K562 (cell line): ENCODE measurements at regions not wholly inside any gene's neighbourhood (a gene's known extent, or its start where the extent isn't known, plus 50 kb on each side); places are given as distances from the start of the nearest gene placed in this dataset.

ENCODE experiments used
- ATAC-seq: fragments of 200-7000 bp; cut with Tn5 transposase; 3 replicates; pipeline ENCODE4 v1.9.1; 2020; ENCODE audit warnings: moderate library complexity
- BruUV-seq: library from RNA; stranded (reverse); fragments of 400-500 nt; replicated peaks from 2 replicates; lab custom pipeline; 2021; lab: Mats Ljungman, UMichigan
- CTCF ChIA-PET: fragments of 300-600 bp; formaldehyde crosslinking; extraction: SDS; loops from one replicate; lab custom pipeline; 2021; ENCODE audit warnings: low intra/inter-chr PET ratio; lab: Yijun Ruan, JAX
- POLR2A ChIA-PET: fragments of 300-600, 350-650 bp; sonication (Branson Sonifier 250); formaldehyde crosslinking; extraction: SDS; loops from one replicate; lab custom pipeline; 2021; ENCODE audit warnings: antibody characterized with exemption, inconsistent platforms; lab: Yijun Ruan, JAX
- DNase-seq, 4 experiments: peaks; one replicate each; pipeline versions ENCODE4 v3.0.0 to v3.0.0-alpha.2; 2011 to 2018; ENCODE audit warnings: low spot score in 3 of 4, mixed read lengths in 3 of 4; ENCODE audit errors: extremely low read depth in 1 of 4
- FAIRE-seq: peaks from 2 replicates; lab custom pipeline; 2011; peaks lifted over from hg19 to GRCh38; lab: Jason Lieb, UNC
- H2AFZ ChIP-seq: 2 replicates; pipeline ENCODE4 v1.6.0; 2011; ENCODE audit warnings: low read depth, low read length, control low read depth, inconsistent platforms
- H3K27ac ChIP-seq: fragments of 200-600 bp; 3 replicates; pipeline ENCODE4 v1.8.0; 2011; ENCODE audit warnings: low read depth, mild to moderate bottlenecking, control low read depth, inconsistent platforms, low read length, moderate library complexity, mixed read lengths; ENCODE audit errors: extremely low read depth
- H3K27me3 ChIP-seq, 2 experiments: fragments of 300-600 bp in 1 of 2; 2 replicates in 1 of 2; 3 replicates in 1 of 2; pipeline versions ENCODE4 v1.6.0 to v1.8.0; 2011; ENCODE audit warnings: inconsistent platforms in 2 of 2, low read length in 2 of 2, mild to moderate bottlenecking in 1 of 2, mixed read lengths in 1 of 2, moderate library complexity in 1 of 2; ENCODE audit not compliant: control insufficient read depth in 2 of 2, insufficient read depth in 2 of 2
- H3K36me3 ChIP-seq: fragments of 300-600 bp; 3 replicates; pipeline ENCODE4 v1.8.0; 2011; ENCODE audit warnings: mild to moderate bottlenecking, low read length, inconsistent platforms; ENCODE audit not compliant: control insufficient read depth, insufficient read depth
- H3K4me1 ChIP-seq, 2 experiments: fragments of 200-600 bp in 1 of 2; replicated peaks in 1 of 2; 2 replicates in 1 of 2; 3 replicates in 1 of 2; pipeline versions ENCODE4 v1.5.1 to v1.8.0; 2011; ENCODE audit warnings: inconsistent platforms in 2 of 2, low read length in 2 of 2, mild to moderate bottlenecking in 1 of 2, mixed read lengths in 1 of 2, moderate library complexity in 1 of 2; ENCODE audit not compliant: control insufficient read depth in 2 of 2, insufficient read depth in 2 of 2
- H3K4me2 ChIP-seq: 2 replicates; pipeline ENCODE4 v1.6.1; 2011; ENCODE audit warnings: low read length, control low read depth, inconsistent platforms, mixed read lengths; ENCODE audit not compliant: insufficient read depth
- H3K4me3 ChIP-seq: fragments of 200-600 bp; sonication (generic), shearing (Covaris generic); 2 replicates; pipeline ENCODE4 v1.5.1; 2016; ENCODE audit warnings: control low read depth, inconsistent platforms
- H3K79me2 ChIP-seq: fragments of 200-600 bp; 3 replicates; pipeline ENCODE4 v1.8.0; 2011; ENCODE audit warnings: low read length, inconsistent platforms; ENCODE audit not compliant: control insufficient read depth, insufficient read depth
- H3K9ac ChIP-seq, 2 experiments: 2 replicates each; pipeline versions ENCODE4 v1.6.0 to v1.6.1; 2011; ENCODE audit warnings: low read depth in 2 of 2, low read length in 2 of 2, control low read depth in 1 of 2, inconsistent platforms in 1 of 2, mild to moderate bottlenecking in 1 of 2, mixed read lengths in 1 of 2; ENCODE audit not compliant: insufficient read depth in 1 of 2
- H3K9me1 ChIP-seq: one replicate; pipeline ENCODE4 v1.6.0; 2011; ENCODE audit warnings: inconsistent platforms, mild to moderate bottlenecking, low read length, moderate library complexity; ENCODE audit not compliant: control insufficient read depth, insufficient read depth
- H3K9me3 ChIP-seq: replicated peaks from 2 replicates; pipeline ENCODE4 v1.5.1; 2011; ENCODE audit warnings: low read depth, low read length, inconsistent platforms; ENCODE audit not compliant: control insufficient read depth, insufficient read depth
- H4K20me1 ChIP-seq: replicated peaks from 2 replicates; pipeline ENCODE4 v1.6.1; 2011; ENCODE audit warnings: low read length, inconsistent platforms, mixed read lengths; ENCODE audit not compliant: control insufficient read depth, insufficient read depth
- FOXP1 ChIP-seq: sonication (generic); formaldehyde crosslinking; IDR thresholded peaks from 2 replicates; pipeline ENCODE4 v1.8.0; 2022; ENCODE audit warnings: mild to moderate bottlenecking, missing genetic modification reagents
- FOXP4 ChIP-seq: sonication (generic); formaldehyde crosslinking; IDR thresholded peaks from 2 replicates; pipeline ENCODE4 v1.8.0; 2022; ENCODE audit warnings: mild to moderate bottlenecking, missing genetic modification reagents, borderline replicate concordance
- HBP1 ChIP-seq: fragments of 450-650 bp; formaldehyde crosslinking; IDR thresholded peaks from 2 replicates; pipeline ENCODE4 v1.4.0; 2022; ENCODE audit warnings: missing genetic modification characterization
- LCOR ChIP-seq: sonication (generic); formaldehyde crosslinking; IDR thresholded peaks from 2 replicates; pipeline ENCODE4 v1.8.0; 2022; ENCODE audit warnings: mild to moderate bottlenecking, missing genetic modification reagents
- MITF ChIP-seq: IDR thresholded peaks from 2 replicates; pipeline ENCODE4 v1.6.1; 2014; ENCODE audit warnings: antibody characterized with exemption
- NR0B1 ChIP-seq: fragments of 450-650 bp; IDR thresholded peaks from one replicate; pipeline ENCODE4 v1.6.1; 2018; ENCODE audit warnings: mild to moderate bottlenecking, moderate library complexity; ENCODE audit not compliant: partially characterized antibody
- POLR2A ChIP-seq: fragments of 450-650 bp; conservative IDR thresholded peaks from 2 replicates; pipeline ENCODE4 v1.6.1; 2016
- RBBP5 ChIP-seq: fragments of 200-600 bp; sonication (generic); IDR thresholded peaks from 2 replicates; pipeline ENCODE4 v1.6.1; 2012; ENCODE audit warnings: borderline replicate concordance, mild to moderate bottlenecking, low read length, control low read depth, inconsistent platforms; ENCODE audit not compliant: insufficient read depth, poor library complexity, severe bottlenecking
- SIN3A ChIP-seq, 2 experiments: fragments of 150-350 bp in 1 of 2; IDR thresholded peaks; 2 replicates each; pipeline ENCODE4 v1.6.1; 2011 to 2016; ENCODE audit warnings: borderline replicate concordance in 2 of 2, low read depth in 2 of 2, low read length in 2 of 2, mild to moderate bottlenecking in 2 of 2, moderate library complexity in 2 of 2; ENCODE audit not compliant: control insufficient read depth in 1 of 2
- SMAD1 ChIP-seq: fragments of 150-350 bp; IDR thresholded peaks from 2 replicates; pipeline ENCODE4 v1.6.1; 2014; ENCODE audit warnings: low read length, low read depth; ENCODE audit not compliant: partially characterized antibody
- SUPT5H ChIP-seq: fragments of 450-650 bp; IDR thresholded peaks from 2 replicates; pipeline ENCODE4 v1.6.1; 2016
- TAF15 ChIP-seq: fragments of 200-400 bp; formaldehyde crosslinking; IDR thresholded peaks from 2 replicates; pipeline ENCODE4 v1.6.1; 2017; ENCODE audit warnings: mild to moderate bottlenecking, low read depth, low read length, moderate library complexity
- TFE3 ChIP-seq: fragments of 450-650 bp; formaldehyde crosslinking; IDR thresholded peaks from 2 replicates; pipeline ENCODE4 v1.4.0; 2020; ENCODE audit warnings: mild to moderate bottlenecking, mixed read lengths
- ZNF121 ChIP-seq: sonication (generic); formaldehyde crosslinking; conservative IDR thresholded peaks from 2 replicates; pipeline ENCODE4 v1.8.0; 2022; ENCODE audit warnings: missing genetic modification reagents
- ZNF75A ChIP-seq: fragments of 450-650 bp; formaldehyde crosslinking; IDR thresholded peaks from 2 replicates; pipeline ENCODE4 v1.4.0; 2020; ENCODE audit warnings: mild to moderate bottlenecking
- ZNF780A ChIP-seq: fragments of 250-450 bp; sonication (Bioruptor Pico); IDR thresholded peaks from 2 replicates; pipeline ENCODE4 v1.5.0; 2021; ENCODE audit warnings: mild to moderate bottlenecking
- WGBS: fragments of 100-300 bp; shearing (Covaris generic); methylation state at CpG from one replicate; pipeline ENCODE4 v1.1.6; 2016; ENCODE audit warnings: low coverage, mixed read lengths; ENCODE audit not compliant: insufficient coverage; ENCODE audit errors: missing lambda C conversion rate; 5-methylcytosine and 5-hydroxymethylcytosine counted together
- in situ Hi-C: fragments of 300-500 bp; cut with MboI; formaldehyde crosslinking; loops from 4 replicates; pipeline ENCODE4 v1.15.0; 2018; ENCODE audit warnings: inconsistent platforms, mixed read lengths
- intact Hi-C: fragments of 100-400 bp; cut with micrococcal nuclease; formaldehyde crosslinking; loops from 2 replicates; pipeline ENCODE4 v1.14.2; 2022

GRCh38 chr2:22882643-22883042 lies 502.3 kb upstream of the KLHL29 start:
- no TSS peak for BruUV-seq
- no peaks in the 10 kb centered on the region for H4K20me1 ChIP-seq
- H3K27me3 ChIP-seq: no peaks in the 10 kb centered on the region
- no peaks in the 10 kb centered on the region for H3K9me1 ChIP-seq
- ChIA-PET POLR2A (no interaction called here), CTCF (no interaction called here)
- no peaks in the 10 kb centered on the region for H3K36me3 ChIP-seq
- H3K9me3 ChIP-seq: no peaks in the 10 kb centered on the region
- FAIRE-seq (no peak), DNase-seq (no peak), ATAC-seq (no peak)
- H3K4me3 ChIP-seq: no peak overlapping the region
- 0% methylated on average over 1 of the region's 1 CpG for WGBS
- H3K79me2 ChIP-seq: no peaks in the 10 kb centered on the region
- in situ Hi-C loops (no loop called here), intact Hi-C loops (no loop called here)
- no peak overlapping the region for H3K4me2 ChIP-seq
- no peak overlapping the region for H3K27ac ChIP-seq
- H2AFZ ChIP-seq: no peak overlapping the region
- H3K4me1 ChIP-seq: no peaks in the 10 kb centered on the region
- H3K9ac ChIP-seq: no peak overlapping the region
- TF ChIP-seq LCOR (no peak), FOXP1 (no peak), FOXP4 (CRISPR knock-in tag) (no peak), NR0B1 (no peak), HBP1 (CRISPR knock-in tag) (no peak), ZNF780A (CRISPR knock-in tag) (no peak), ZNF75A (CRISPR knock-in tag) (no peak), SMAD1 (no peak), RBBP5 (no peak), SIN3A (IDR thresholded peaks at IDR 0.05; ENCODE audit: borderline replicate concordance in 2 of 2, control insufficient read depth in 1 of 2, low read depth in 2 of 2, low read length in 2 of 2) (no peak), POLR2A (no peak), TAF15 (no peak), ZNF121 (CRISPR knock-in tag) (no peak), TFE3 (no peak), MITF (no peak), SUPT5H (no peak)
